Activated CD4-positive, alpha-beta T cell treated with anti-CD3 and anti-CD28 coated beads for 36 hours (primary cell): ENCODE measurements at regions not wholly inside any gene's neighbourhood (a gene's known extent, or its start where the extent isn't known, plus 50 kb on each side); places are given as distances from the start of the nearest gene placed in this dataset.

Source experiments
- ATAC-seq: fragments of 200-7000 bp; cut with Tn5 transposase; one replicate; pipeline ENCODE4 v1.10.0; 2021; ENCODE audit warnings: mild to moderate bottlenecking, moderate library complexity
- CTCF ChIA-PET: fragments of 350-600 bp; sonication (Branson Sonifier 250); formaldehyde crosslinking; loops from one replicate; lab custom pipeline; 2021; ENCODE audit warnings: antibody characterized with exemption; lab: Charles Lee
- POLR2A ChIA-PET: fragments of 350-600 bp; sonication (Branson Sonifier 250); formaldehyde crosslinking; loops from one replicate; lab custom pipeline; 2021; ENCODE audit warnings: antibody characterized with exemption, inconsistent platforms; lab: Charles Lee
- DNase-seq: peaks from one replicate; pipeline ENCODE4 v3.0.0-alpha.2; 2020
- H3K27ac Mint-ChIP-seq: one replicate; pipeline ENCODE4 v1.8.0; 2021; ENCODE audit warnings: mixed read lengths
- H3K27me3 Mint-ChIP-seq: one replicate; pipeline ENCODE4 v1.8.0; 2021; ENCODE audit warnings: mixed read lengths
- H3K36me3 Mint-ChIP-seq: one replicate; pipeline ENCODE4 v1.8.0; 2021; ENCODE audit warnings: low read depth, mixed read lengths
- H3K4me1 Mint-ChIP-seq: one replicate; pipeline ENCODE4 v1.8.0; 2021; ENCODE audit warnings: mixed read lengths
- H3K4me3 Mint-ChIP-seq: one replicate; pipeline ENCODE4 v1.8.0; 2021; ENCODE audit warnings: mild to moderate bottlenecking, moderate library complexity, mixed read lengths
- H3K9me3 Mint-ChIP-seq: one replicate; pipeline ENCODE4 v1.8.0; 2021; ENCODE audit warnings: low read depth, mixed read lengths
- intact Hi-C, 2 experiments: fragments of 100-400 bp; cut with DNase I in 1 of 2; cut with micrococcal nuclease in 1 of 2; formaldehyde crosslinking; loops; one replicate each; pipeline versions ENCODE4 v1.14.2 to v1.15.1; 2022 to 2024; cut with DNase I, micrococcal nuclease

GRCh38 chr11:103650330-103650729, 386.1 kb upstream of the DDI1 start:
- ChIA-PET POLR2A (no interaction called here), CTCF (interaction anchor here (1.4 kb wide), 1 partner anchor 9 kb away, joined by 4 read pairs; no protein-coding TSS in a partner anchor)
- H3K4me3 Mint-ChIP-seq, result no peak overlapping the region
- no peak for DNase-seq
- no peak for ATAC-seq
- no peaks in the 10 kb centered on the region for H3K4me1 Mint-ChIP-seq
- H3K36me3 Mint-ChIP-seq, result no peaks in the 10 kb centered on the region
- H3K9me3 Mint-ChIP-seq, result no peaks in the 10 kb centered on the region
- intact Hi-C loops, result no loop called here
- H3K27ac Mint-ChIP-seq, result no peak overlapping the region
- no peaks in the 10 kb centered on the region for H3K27me3 Mint-ChIP-seq

- ATAC-seq, result no peak
- no peaks in the 10 kb centered on the region for H3K9me3 Mint-ChIP-seq
Measured at GRCh38 chr11:103651341-103651998, 385.0 kb upstream of the DDI1 start.

GRCh38 chr11:103652013-103652412, 384.4 kb upstream of the DDI1 start:
- ChIA-PET CTCF (no interaction called here), POLR2A (no interaction called here)
- Mint-ChIP-seq H3K36me3 (no peaks in the 10 kb centered on the region), H3K27ac (no peak overlapping the region), H3K27me3 (no peaks in the 10 kb centered on the region), H3K4me3 (no peak overlapping the region), H3K9me3 (no peaks in the 10 kb centered on the region), H3K4me1 (no peaks in the 10 kb centered on the region)
- DNase-seq (no peak), ATAC-seq (no peak)
- intact Hi-C loops, result no loop called here

More at GRCh38 chr11:103651341-103651998, 385.0 kb upstream of the DDI1 start:
- Mint-ChIP-seq H3K4me3 (no peak overlapping the region), H3K36me3 (no peaks in the 10 kb centered on the region), H3K27me3 (no peaks in the 10 kb centered on the region), H3K27ac (no peak overlapping the region), H3K4me1 (no peaks in the 10 kb centered on the region)
- DNase-seq, result no peak
- ChIA-PET CTCF (no interaction called here), POLR2A (no interaction called here)
- intact Hi-C loops, result no loop called here

GRCh38 chr11:103656382-103656781, 380.1 kb upstream of the DDI1 start:
- no peak for DNase-seq
- intact Hi-C loops, result no loop called here
- Mint-ChIP-seq H3K36me3 (no peaks in the 10 kb centered on the region), H3K4me1 (no peaks in the 10 kb centered on the region), H3K9me3 (no peaks in the 10 kb centered on the region), H3K27me3 (no peaks in the 10 kb centered on the region), H3K27ac (no peak overlapping the region), H3K4me3 (no peak overlapping the region)
- ATAC-seq, result no peak
- CTCF ChIA-PET, result no interaction called here
- POLR2A ChIA-PET, result no interaction called here

GRCh38 chr11:103659206-103659618, 377.2 kb upstream of the DDI1 start:
- POLR2A ChIA-PET, result no interaction called here
- Mint-ChIP-seq H3K27me3 (no peaks in the 10 kb centered on the region), H3K4me1 (no peaks in the 10 kb centered on the region), H3K27ac (no peak overlapping the region), H3K9me3 (no peaks in the 10 kb centered on the region), H3K36me3 (no peaks in the 10 kb centered on the region), H3K4me3 (no peak overlapping the region)
- intact Hi-C loops, result no loop called here
- DNase-seq, result no peak
- ATAC-seq, result no peak
- CTCF ChIA-PET, result interaction anchor here (0.7 kb wide), 1 partner anchor 52 kb away, joined by 3 read pairs; no protein-coding TSS in a partner anchor

GRCh38 chr11:103659743-103660142, 376.7 kb upstream of the DDI1 start:
- DNase-seq, result no peak
- CTCF ChIA-PET, result interaction anchor here (0.6 to 0.7 kb wide), 2 partner anchors 51 to 504 kb away, joined by 3 to 4 read pairs; no protein-coding TSS in a partner anchor

GRCh38 chr11:103661185-103661584, 375.3 kb upstream of the DDI1 start:
- no peaks in the 10 kb centered on the region for H3K27me3 Mint-ChIP-seq
- no peaks in the 10 kb centered on the region for H3K4me1 Mint-ChIP-seq
- H3K9me3 Mint-ChIP-seq, result no peaks in the 10 kb centered on the region
- H3K4me3 Mint-ChIP-seq, result no peak overlapping the region
- no peaks in the 10 kb centered on the region for H3K36me3 Mint-ChIP-seq
- no peak overlapping the region for H3K27ac Mint-ChIP-seq
- CTCF ChIA-PET, result no interaction called here
- ATAC-seq (no peak), DNase-seq (no peak)
- POLR2A ChIA-PET, result no interaction called here
- intact Hi-C loops, result no loop called here

More at GRCh38 chr11:103659743-103660142, 376.7 kb upstream of the DDI1 start:
- H3K27me3 Mint-ChIP-seq, result no peaks in the 10 kb centered on the region
- POLR2A ChIA-PET, result no interaction called here
- H3K4me3 Mint-ChIP-seq, result no peak overlapping the region
- intact Hi-C loops, result no loop called here
- no peak overlapping the region for H3K27ac Mint-ChIP-seq
- H3K9me3 Mint-ChIP-seq, result no peaks in the 10 kb centered on the region
- H3K36me3 Mint-ChIP-seq, result no peaks in the 10 kb centered on the region
- H3K4me1 Mint-ChIP-seq, result no peaks in the 10 kb centered on the region
- ATAC-seq, result no peak

GRCh38 chr11:103661991-103662390, 374.4 kb upstream of the DDI1 start:
- H3K4me3 Mint-ChIP-seq, result no peak overlapping the region
- H3K27ac Mint-ChIP-seq, result no peak overlapping the region
- CTCF ChIA-PET, result no interaction called here
- DNase-seq, result no peak
- H3K4me1 Mint-ChIP-seq, result no peaks in the 10 kb centered on the region
- ATAC-seq, result no peak
- H3K36me3 Mint-ChIP-seq, result no peaks in the 10 kb centered on the region
- POLR2A ChIA-PET, result no interaction called here
- no peaks in the 10 kb centered on the region for H3K9me3 Mint-ChIP-seq
- intact Hi-C loops, result no loop called here
- H3K27me3 Mint-ChIP-seq, result no peaks in the 10 kb centered on the region

GRCh38 chr11:103662880-103663279, 373.6 kb upstream of the DDI1 start:
- Mint-ChIP-seq H3K27me3 (no peaks in the 10 kb centered on the region), H3K36me3 (no peaks in the 10 kb centered on the region), H3K4me3 (no peak overlapping the region), H3K27ac (no peak overlapping the region), H3K4me1 (no peaks in the 10 kb centered on the region), H3K9me3 (no peaks in the 10 kb centered on the region)
- ATAC-seq (no peak), DNase-seq (no peak)
- POLR2A ChIA-PET, result no interaction called here
- intact Hi-C loops, result no loop called here
- CTCF ChIA-PET, result no interaction called here

- Mint-ChIP-seq H3K9me3 (no peaks in the 10 kb centered on the region), H3K36me3 (no peaks in the 10 kb centered on the region), H3K27me3 (no peaks in the 10 kb centered on the region), H3K27ac (no peak overlapping the region), H3K4me1 (no peaks in the 10 kb centered on the region), H3K4me3 (no peak overlapping the region)
- DNase-seq (no peak), ATAC-seq (no peak)
- intact Hi-C loops, result no loop called here
- ChIA-PET CTCF (no interaction called here), POLR2A (no interaction called here)
Measured at GRCh38 chr11:103668859-103669258, 367.6 kb upstream of the DDI1 start.

- Mint-ChIP-seq H3K36me3 (no peaks in the 10 kb centered on the region), H3K27me3 (no peaks in the 10 kb centered on the region), H3K27ac (no peak overlapping the region), H3K4me1 (no peaks in the 10 kb centered on the region), H3K4me3 (no peak overlapping the region), H3K9me3 (no peaks in the 10 kb centered on the region)
- ChIA-PET CTCF (interaction anchor here (0.7 to 1.4 kb wide), 2 partner anchors 11 to 12 kb away, joined by 3 to 4 read pairs; no protein-coding TSS in a partner anchor), POLR2A (no interaction called here)
- DNase-seq (no peak), ATAC-seq (no peak)
- intact Hi-C loops, result no loop called here
Measured at GRCh38 chr11:103671143-103671651, 365.2 kb upstream of the DDI1 start.

GRCh38 chr11:103673773-103674172, 362.7 kb upstream of the DDI1 start:
- Mint-ChIP-seq H3K27me3 (no peaks in the 10 kb centered on the region), H3K4me1 (no peaks in the 10 kb centered on the region), H3K27ac (no peak overlapping the region), H3K4me3 (no peak overlapping the region), H3K9me3 (no peaks in the 10 kb centered on the region), H3K36me3 (no peaks in the 10 kb centered on the region)
- intact Hi-C loops, result no loop called here
- ChIA-PET POLR2A (no interaction called here), CTCF (no interaction called here)
- no peak for DNase-seq
- no peak for ATAC-seq
